COLO829 (cell line): ENCODE measurements at regions not wholly inside any gene's neighbourhood (a gene's known extent, or its start where the extent isn't known, plus 50 kb on each side); places are given as distances from the start of the nearest gene placed in this dataset.
"Not testable (repeated sequence)": the region's sequence is repeated elsewhere in the genome, so short reads cannot be mapped to it uniquely, and the experiment has no call there.

Experiments used
- DNase-seq: peaks from one replicate; pipeline ENCODE4 v3.0.0; 2012; ENCODE audit warnings: low spot score

DNA sequence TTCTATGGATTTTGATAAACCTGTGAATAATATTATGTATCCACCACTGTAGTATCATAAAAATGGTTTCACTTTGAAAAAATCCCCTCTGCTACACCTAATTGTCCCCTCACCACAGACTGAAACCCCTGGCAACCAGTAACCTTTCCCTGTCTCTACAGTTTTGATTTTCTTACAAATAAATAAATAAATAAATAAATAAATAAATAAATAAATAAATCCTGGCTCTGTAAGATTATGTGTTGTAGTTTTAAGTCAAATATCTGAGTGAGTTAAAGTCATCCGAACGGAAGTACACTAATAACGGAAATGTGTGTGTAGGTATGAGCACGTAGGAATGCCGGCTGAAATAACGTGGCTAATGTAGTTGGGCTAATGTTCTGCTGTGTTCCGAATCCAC lies 641.5 kb downstream of the GABRG1 start:
- no peak for DNase-seq

- no peak for DNase-seq
Observed at GRCh38 chr4:45477311-45477733, 646.5 kb downstream of the GABRG1 start.

DNA sequence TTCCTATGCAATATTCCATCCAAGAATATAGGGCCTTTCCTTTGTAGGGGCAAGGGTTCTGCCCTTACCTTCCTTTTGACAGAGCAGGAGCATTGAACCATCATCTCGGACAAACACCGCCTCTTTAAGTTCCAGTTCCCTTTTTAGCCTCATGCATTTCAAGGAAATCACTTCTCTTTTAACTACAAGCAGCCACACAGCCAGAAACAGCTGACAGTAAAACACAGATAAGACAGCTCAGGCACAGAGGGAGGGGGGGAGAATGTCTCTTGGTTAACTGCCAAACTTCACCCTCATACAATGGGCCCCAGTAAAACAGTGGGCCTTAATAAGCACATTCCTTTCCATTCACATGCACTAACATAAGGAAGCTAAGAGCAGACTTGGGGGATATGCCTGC lies 648.3 kb downstream of the GABRG1 start:
- DNase-seq, result no peak

DNA sequence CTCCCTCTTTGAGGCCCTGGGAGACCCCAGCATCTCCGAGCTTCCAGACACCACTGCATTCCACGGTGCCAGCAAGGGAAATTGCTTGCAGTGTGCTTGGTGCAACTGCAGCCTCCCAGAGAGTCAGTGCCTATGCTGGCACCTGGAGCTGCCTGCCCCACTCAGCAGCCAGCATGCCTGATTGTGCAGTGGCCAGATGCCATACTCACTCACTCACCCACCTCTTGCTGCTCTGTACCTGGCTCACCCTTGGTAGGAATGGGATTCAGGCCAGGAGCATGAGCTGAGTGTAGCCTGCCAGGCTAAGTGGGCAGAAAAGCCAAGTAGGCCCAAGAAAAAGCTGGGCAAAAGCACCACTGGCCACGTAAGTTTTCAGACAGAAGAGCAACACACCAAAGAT lies 651.4 kb downstream of the GABRG1 start:
- no peak for DNase-seq

DNA sequence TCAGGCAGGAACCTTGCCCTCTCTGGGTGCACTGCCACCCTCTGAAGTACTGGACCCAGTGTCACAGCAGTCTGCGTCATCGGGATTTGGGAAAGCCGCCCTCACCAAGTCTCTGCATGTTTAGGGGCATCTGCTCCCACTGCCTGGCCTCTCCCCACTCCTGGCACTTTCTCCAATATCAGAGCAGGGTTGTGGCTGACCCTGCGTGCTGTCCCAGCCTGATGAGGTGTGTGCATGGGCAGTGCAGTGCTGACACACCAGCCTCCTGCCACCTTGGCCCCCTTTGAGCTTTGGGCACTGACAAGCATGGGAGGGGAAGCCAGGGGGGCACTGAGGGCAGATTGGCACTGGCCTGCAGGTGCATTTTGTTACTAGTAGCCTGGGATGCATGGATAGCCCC lies 652.5 kb downstream of the GABRG1 start:
- DNase-seq, result no peak

DNA sequence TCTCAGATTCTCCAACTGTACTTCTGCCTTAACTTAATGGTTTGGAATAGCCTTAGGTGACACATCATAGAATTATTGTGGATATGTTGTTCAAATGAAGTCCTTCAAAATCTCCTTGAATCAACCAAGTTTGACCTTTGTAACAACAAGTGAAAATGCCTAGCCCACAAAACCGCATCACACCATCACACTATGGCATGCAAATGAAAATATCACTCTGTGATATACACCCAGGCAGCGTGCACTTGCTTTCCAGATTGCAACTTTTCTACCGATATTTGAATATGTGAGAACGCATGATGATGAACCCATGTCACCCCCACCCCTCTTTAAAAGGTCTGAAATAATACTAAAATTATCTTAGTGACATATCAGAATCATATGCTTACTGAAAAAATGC lies 656.7 kb downstream of the GABRG1 start:
- DNase-seq, result no peak

DNA sequence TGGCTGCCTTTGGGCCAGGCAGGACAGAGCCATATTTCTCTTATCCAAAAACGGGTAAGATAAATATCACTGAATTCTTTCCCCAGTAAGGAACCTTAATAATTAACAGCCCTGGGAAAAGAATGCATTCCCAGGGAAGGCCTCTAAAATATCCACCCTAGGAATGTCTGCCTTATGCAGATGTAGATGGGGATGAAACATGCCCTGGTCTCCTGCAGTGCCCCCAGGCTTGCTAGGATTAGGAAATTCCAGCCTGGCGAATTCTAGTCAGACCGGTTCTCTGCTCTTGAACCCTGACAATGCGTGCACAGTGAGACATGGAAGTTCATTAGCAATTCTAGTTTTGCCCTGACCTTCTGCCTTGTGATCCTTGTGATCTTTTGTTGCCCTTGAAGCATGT lies 663.7 kb downstream of the GABRG1 start:
- DNase-seq, result not testable (repeated sequence)

- DNase-seq, result no peak
Observed at GRCh38 chr4:45455217-45455616, 668.6 kb downstream of the GABRG1 start.

- DNase-seq, result peak; percentile 8
Observed at GRCh38 chr4:45453258-45453853, 670.5 kb downstream of the GABRG1 start.

GRCh38 chr4:45442466-45442865 lies 681.4 kb downstream of the GABRG1 start:
- peak; percentile 6 for DNase-seq

DNA sequence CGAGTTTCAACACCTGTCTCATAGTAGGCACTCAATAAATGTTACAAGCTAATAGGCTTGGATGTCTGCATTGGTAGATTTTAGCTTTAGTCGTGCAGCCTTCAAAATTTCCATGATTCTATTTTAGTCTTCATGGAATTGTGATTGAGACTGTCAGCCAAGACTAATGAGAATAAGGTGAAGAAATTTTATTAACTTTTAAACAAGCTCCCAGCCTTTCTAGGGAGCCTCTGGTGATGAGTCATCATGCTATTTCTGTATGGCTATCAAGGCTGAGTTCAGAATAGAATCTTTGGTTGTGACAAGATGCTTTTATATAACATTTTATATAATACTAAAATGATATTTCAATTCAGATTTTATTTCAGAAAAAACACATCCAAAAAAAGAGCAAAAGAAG lies 685.8 kb downstream of the GABRG1 start:
- DNase-seq, result no peak

GRCh38 chr4:45437381-45437780 lies 686.5 kb downstream of the GABRG1 start:
- DNase-seq, result no peak

- no peak for DNase-seq
Observed at GRCh38 chr4:45425135-45425534, 698.7 kb downstream of the GABRG1 start.

GRCh38 chr4:45423896-45424295 lies 697.5 kb upstream of the GNPDA2 start:
- no peak for DNase-seq

GRCh38 chr4:45420091-45420674 lies 693.8 kb upstream of the GNPDA2 start:
- not testable (repeated sequence) for DNase-seq

DNA sequence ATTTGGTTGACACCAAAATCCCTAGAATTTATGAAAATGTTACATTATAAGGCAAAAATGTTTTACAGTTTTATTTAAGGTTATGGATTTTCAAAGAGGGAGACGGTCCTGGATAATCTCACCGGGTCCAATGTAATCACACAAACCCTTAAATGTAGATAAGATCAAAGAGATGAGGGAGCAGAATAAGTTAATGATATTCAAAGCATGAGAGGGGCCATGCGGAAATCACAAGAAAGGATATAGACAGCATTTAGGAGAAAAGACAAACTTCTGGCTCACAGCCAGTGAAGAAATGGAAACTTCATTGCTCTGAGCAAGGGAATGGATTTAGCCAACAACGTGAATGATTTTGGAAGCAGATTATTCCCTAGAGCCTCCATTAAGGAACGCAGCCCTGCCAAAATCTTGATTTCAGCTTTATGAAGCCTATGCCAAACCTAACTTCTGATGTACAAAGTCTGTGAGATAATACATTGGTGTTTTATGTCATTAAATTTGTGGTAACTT lies 684.4 kb upstream of the GNPDA2 start:
- DNase-seq, result no peak

DNA sequence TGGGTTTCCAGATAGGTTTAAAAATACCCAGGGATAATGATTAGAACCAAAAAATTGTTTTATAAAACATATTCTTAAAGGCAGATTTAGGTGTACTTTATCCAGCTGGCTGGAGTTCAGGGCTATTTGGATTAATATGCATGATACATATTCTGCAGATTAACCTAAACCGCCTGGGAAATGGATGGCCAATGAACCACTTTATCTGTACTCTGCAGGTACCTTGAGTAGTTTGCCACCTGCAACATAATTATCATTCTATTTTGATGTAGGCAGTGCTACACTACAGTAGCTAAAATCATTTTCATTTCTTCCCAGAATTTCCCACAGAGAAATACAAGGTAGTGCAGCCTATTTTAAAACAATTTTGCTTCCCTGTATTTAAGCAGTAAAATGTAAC lies 683.2 kb upstream of the GNPDA2 start:
- DNase-seq, result no peak

DNA sequence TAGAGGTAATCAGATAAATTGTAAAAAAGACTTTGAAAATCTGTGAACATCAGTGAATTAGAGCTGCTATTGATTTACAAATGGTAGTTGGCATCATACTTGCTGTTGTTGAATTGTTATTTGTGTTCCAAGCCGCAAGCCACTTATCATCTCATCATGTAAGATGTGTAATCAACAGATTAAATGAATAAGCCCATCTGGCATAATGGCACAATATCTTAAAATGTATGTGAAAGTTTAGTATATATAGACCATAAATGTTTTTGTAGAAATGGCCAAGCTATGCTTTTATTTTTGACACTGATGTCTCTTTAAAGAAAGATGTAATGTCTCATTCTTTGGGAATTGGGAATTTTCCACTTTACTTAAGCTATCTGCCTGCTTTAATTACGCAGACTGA lies 682.6 kb upstream of the GNPDA2 start:
- DNase-seq, result no peak

GRCh38 chr4:45399116-45399515 lies 672.8 kb upstream of the GNPDA2 start:
- no peak for DNase-seq

DNA sequence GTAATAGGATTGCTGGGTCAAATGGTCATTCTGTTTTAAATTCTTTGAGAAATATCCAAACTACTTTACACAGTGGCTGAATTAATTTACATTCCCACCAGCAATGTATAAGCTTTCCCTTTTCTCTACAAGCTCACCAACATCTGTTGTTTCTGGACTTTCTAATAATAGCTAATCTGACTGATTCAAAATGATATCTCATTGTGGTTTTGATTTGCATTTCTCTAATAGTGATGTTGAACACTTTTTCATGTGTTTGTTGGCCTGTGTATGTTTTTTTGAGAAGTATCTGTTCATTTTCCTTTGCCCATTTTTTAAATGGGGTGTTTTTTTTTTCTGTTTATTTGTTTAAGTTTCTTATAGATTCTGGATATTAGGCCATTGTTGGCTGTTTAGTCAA lies 659.0 kb upstream of the GNPDA2 start:
- DNase-seq, result no peak

- DNase-seq, result no peak
Observed at GRCh38 chr4:45370408-45370807, 644.1 kb upstream of the GNPDA2 start.

DNA sequence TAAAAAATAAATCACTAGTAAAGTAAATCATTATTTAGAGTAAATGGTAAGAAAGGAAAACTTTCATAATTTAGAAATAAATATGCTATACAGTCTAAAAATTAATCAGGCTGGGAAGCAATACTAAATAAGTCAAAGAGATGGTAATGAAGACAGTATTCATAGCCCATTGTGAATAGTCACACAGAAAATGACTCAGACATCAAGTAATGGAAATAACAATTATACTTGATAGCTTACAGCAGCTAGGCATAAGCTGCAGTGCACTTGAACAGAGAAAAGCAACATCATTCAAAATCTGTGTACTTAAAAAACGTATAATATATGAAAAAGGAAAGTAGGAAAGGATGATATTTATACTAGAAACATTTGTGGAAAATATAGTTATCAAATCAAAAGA lies 642.5 kb upstream of the GNPDA2 start:
- DNase-seq, result peak; percentile 6

- DNase-seq, result no peak
Observed at GRCh38 chr4:45363931-45364330, 637.6 kb upstream of the GNPDA2 start.
